Natural killer cell (primary cell): ENCODE measurements at regions not wholly inside any gene's neighbourhood (a gene's known extent, or its start where the extent isn't known, plus 50 kb on each side); places are given as distances from the start of the nearest gene placed in this dataset.

Experiments
- ATAC-seq, 3 donors: fragments of 150-1000 bp in 2 of 3; fragments of 200-7000 bp in 1 of 3; cut with Tn5 transposase; 1 replicate in 1 of 3; 2 replicates in 2 of 3; pipeline ENCODE4 v1.10.0; 2021; ENCODE audit warnings: mild to moderate bottlenecking in 2 of 3, moderate library complexity in 2 of 3
- DNase-seq, 2 donors: peaks; one replicate each; pipeline versions ENCODE4 v3.0.0 to v3.0.0-alpha.2; 2013 to 2021; ENCODE audit warnings: mixed read lengths in 1 of 2
- H3K27ac ChIP-seq: one replicate; pipeline ENCODE4 v1.5.1; 2013; ENCODE audit warnings: mild to moderate bottlenecking, low read length
- H3K27me3 ChIP-seq: one replicate; pipeline ENCODE4 v1.6.1; 2013; ENCODE audit warnings: low read length; ENCODE audit not compliant: control insufficient read depth, insufficient read depth
- H3K36me3 ChIP-seq: one replicate; pipeline ENCODE4 v1.6.1; 2013; ENCODE audit warnings: low read length; ENCODE audit not compliant: control insufficient read depth, insufficient read depth
- H3K4me1 ChIP-seq: one replicate; pipeline ENCODE4 v1.6.1; 2013; ENCODE audit warnings: low read length; ENCODE audit not compliant: control insufficient read depth, insufficient read depth
- H3K4me3 ChIP-seq: one replicate; pipeline ENCODE4 v1.5.1; 2013; ENCODE audit warnings: low read length
- H3K9me3 ChIP-seq: one replicate; pipeline ENCODE4 v1.6.1; 2013; ENCODE audit warnings: low read length; ENCODE audit not compliant: control insufficient read depth, insufficient read depth
- H3K27ac Mint-ChIP-seq, 2 donors: one replicate each; pipeline ENCODE4 v1.8.0; 2022; ENCODE audit warnings: mild to moderate bottlenecking in 2 of 2, mixed read lengths in 2 of 2, moderate library complexity in 1 of 2
- H3K27me3 Mint-ChIP-seq, 2 donors: one replicate each; pipeline ENCODE4 v1.8.0; 2022; ENCODE audit warnings: low read depth in 2 of 2, mixed read lengths in 2 of 2
- H3K36me3 Mint-ChIP-seq: one replicate; pipeline ENCODE4 v1.8.0; 2022; ENCODE audit warnings: mixed read lengths
- H3K4me1 Mint-ChIP-seq, 2 donors: one replicate each; pipeline ENCODE4 v1.8.0; 2022; ENCODE audit warnings: mixed read lengths in 2 of 2
- H3K4me3 Mint-ChIP-seq: one replicate; pipeline ENCODE4 v1.8.0; 2022; ENCODE audit warnings: mild to moderate bottlenecking, moderate library complexity, mixed read lengths
- H3K9me3 Mint-ChIP-seq, 2 donors: one replicate each; pipeline ENCODE4 v1.8.0; 2022; ENCODE audit warnings: mixed read lengths in 2 of 2
- CTCF ChIP-seq: fragments of 200-600 bp; IDR thresholded peaks from one replicate; pipeline ENCODE4 v1.8.0; 2022; ENCODE audit warnings: antibody characterized with exemption
- WGBS: methylation state at CpG from one replicate; pipeline ENCODE4 v1.1.7; 2013; ENCODE audit warnings: missing lambda C conversion rate; ENCODE audit not compliant: insufficient coverage; 5-methylcytosine and 5-hydroxymethylcytosine counted together
- intact Hi-C: fragments of 100-400 bp; cut with micrococcal nuclease; formaldehyde crosslinking; loops from one replicate; pipeline ENCODE4 v1.14.2; 2022

DNA sequence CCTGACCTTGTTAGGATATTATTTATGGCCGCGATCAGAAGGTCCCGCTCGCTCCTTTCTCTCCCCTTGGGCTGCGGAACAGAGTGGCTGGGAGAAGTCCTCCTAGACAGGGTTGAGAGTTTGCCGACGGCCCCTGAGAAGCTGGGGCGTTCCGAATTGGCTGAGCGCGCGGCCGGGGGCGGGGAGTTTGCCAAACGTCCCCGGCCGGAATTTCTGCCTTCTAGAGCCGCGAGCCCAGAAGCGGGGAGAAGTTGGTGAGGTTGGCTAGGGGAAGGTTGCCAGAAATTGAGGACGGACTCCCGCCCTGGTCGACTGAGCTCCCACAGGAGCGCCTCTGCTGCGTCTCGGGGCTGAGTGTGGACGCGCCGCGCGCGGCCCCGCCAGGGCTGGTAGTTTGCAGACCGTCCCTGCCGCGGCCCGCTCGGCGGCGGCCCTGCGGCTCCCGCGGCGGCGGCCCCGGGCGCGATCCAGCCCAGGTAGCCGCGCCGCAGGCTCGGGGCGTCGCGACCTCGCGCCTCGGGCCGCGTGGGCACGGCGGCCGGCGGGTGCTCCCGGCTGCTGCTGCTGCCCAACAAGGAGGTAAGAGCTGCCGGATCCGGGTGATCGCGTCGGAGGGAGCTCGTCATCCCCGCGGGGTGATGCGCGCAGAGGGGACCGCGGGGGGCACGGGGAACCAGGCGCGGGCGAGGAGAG is 134.0 kb upstream of the MGAT5 start:
- H3K36me3 Mint-ChIP-seq = no peaks in the 10 kb centered on the region
- under 1% methylated on average over 81 of the region's 81 CpGs for WGBS
- ATAC-seq (peak; percentile 65 to 79 (median 71)), DNase-seq (peak; percentile 77 to 87)
- TF ChIP-seq CTCF = no peak
- H3K9me3 Mint-ChIP-seq = no peaks in the 10 kb centered on the region
- Histone ChIP-seq H3K27ac (peak overlapping the region; percentile 79), H3K36me3 (no peaks in the 10 kb centered on the region), H3K4me1 (peaks cover 39% of the 10 kb centered on the region), H3K4me3 (peak overlapping the region; percentile 94), H3K9me3 (no peaks in the 10 kb centered on the region), H3K27me3 (no peaks in the 10 kb centered on the region)
- peaks cover 47 to 51% of the 10 kb centered on the region in 2 donors for H3K4me1 Mint-ChIP-seq
- peak overlapping the region; percentile 89 to 94 for H3K27ac Mint-ChIP-seq
- intact Hi-C loops = loop anchor here (1.0 to 10.0 kb wide), 5 partner anchors 87 to 777 kb away; no protein-coding TSS in a partner anchor
- peak overlapping the region; percentile 100 for H3K4me3 Mint-ChIP-seq
- H3K27me3 Mint-ChIP-seq = peaks cover 0 to 10% of the 10 kb centered on the region in 2 donors

DNA sequence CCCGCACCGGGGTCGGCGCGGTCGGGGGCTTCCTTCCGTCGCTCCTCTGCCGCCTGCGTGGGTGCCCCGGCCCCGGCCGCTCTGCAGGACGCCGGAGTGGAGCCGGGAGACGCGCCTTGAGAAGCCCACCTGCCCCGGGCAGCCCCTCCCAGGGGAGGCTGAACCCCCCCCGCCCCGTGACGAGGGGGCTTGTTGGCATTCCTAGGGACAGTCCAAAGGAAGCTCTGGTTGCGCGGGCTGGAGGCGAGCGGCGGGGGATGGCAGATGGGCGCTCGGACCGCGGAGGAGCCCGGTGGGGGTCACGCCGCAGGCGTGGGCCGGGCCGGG is 133.5 kb upstream of the MGAT5 start:
- H3K4me1 Mint-ChIP-seq = peaks cover 47 to 51% of the 10 kb centered on the region in 2 donors
- 0% methylated on average over 37 of the region's 37 CpGs for WGBS
- ATAC-seq (no peak), DNase-seq (no peak)
- H3K27me3 ChIP-seq = no peaks in the 10 kb centered on the region
- H3K36me3 Mint-ChIP-seq = no peaks in the 10 kb centered on the region
- no peaks in the 10 kb centered on the region for H3K36me3 ChIP-seq
- peak overlapping the region; percentile 49 for H3K27ac ChIP-seq
- H3K9me3 Mint-ChIP-seq = no peaks in the 10 kb centered on the region
- H3K4me3 Mint-ChIP-seq = peak overlapping the region; percentile 69
- H3K27me3 Mint-ChIP-seq = peaks cover 0 to 7% of the 10 kb centered on the region in 2 donors
- no peak for TF ChIP-seq CTCF
- H3K9me3 ChIP-seq = no peaks in the 10 kb centered on the region
- peak overlapping the region; percentile 94 for H3K4me3 ChIP-seq
- intact Hi-C loops = loop anchor here (10.0 kb wide), 1 partner anchor 544 kb away; no protein-coding TSS in a partner anchor
- peaks cover 41% of the 10 kb centered on the region for H3K4me1 ChIP-seq
- H3K27ac Mint-ChIP-seq = peak overlapping the region in 1 of 2 donors; percentile 94

DNA sequence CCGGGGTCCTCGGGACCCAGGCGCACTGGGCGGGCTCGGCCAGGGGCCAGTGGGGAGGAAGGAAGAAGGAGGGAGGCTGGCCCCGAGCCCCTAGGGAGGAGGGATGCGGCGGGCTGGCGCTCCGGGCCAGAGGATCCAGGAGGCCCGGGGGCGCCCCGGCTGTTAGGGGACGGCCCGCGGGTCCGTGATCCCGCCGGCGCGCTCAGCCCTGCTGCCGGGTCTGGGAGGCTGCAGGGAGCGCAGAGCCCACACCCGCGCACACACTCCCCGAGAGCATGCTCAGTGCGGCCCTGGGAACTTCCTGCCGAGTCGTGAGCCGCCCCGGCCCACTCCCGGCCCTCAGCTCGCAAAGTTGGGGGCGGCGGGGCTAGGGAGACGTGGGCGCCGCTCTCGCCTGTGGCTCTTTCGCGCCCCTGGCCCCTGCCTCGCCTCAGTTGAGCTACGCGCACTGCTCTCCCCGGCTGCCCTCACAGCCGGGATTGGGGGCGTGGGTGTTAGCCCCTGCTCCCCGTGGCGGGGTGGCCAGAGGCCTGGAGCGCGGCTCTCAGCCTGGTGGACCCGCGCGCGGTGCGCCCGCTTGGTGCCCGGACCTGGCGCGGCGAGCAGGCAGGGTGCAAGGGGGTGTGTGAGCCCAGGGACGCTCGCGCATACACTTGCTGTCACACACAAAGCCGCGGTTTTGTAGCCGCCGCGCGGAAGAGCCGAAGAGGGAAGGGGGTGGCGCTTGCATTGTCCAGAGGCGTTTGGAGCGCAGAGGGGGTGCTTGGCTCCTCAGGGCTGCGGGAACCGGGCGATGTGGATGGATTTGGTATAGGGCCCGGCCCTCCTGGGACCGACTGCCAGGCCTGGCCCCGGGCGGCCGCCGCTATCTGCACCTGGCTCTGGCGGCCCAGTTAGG is 132.9 kb upstream of the MGAT5 start:
- Mint-ChIP-seq H3K36me3 (no peaks in the 10 kb centered on the region), H3K4me1 (peaks cover 50 to 53% of the 10 kb centered on the region in 2 donors), H3K9me3 (no peaks in the 10 kb centered on the region), H3K27ac (peak overlapping the region; percentile 21 to 94), H3K4me3 (peak overlapping the region; percentile 83), H3K27me3 (peaks cover 0 to 7% of the 10 kb centered on the region in 2 donors)
- no peak for TF ChIP-seq CTCF
- Histone ChIP-seq H3K27me3 (no peaks in the 10 kb centered on the region), H3K36me3 (no peaks in the 10 kb centered on the region), H3K9me3 (no peaks in the 10 kb centered on the region), H3K4me3 (peak overlapping the region; percentile 94), H3K27ac (peak overlapping the region; percentile 60), H3K4me1 (peaks cover 44% of the 10 kb centered on the region)
- ATAC-seq (peak; percentile 67 to 79 (median 68)), DNase-seq (peak; percentile 54 to 83)
- 1% methylated on average over 84 of the region's 84 CpGs for WGBS
- intact Hi-C loops = loop anchor here (10.0 kb wide), 1 partner anchor 544 kb away; no protein-coding TSS in a partner anchor
